GM21529 (cell line): ENCODE measurements at regions not wholly inside any gene's neighbourhood (a gene's known extent, or its start where the extent isn't known, plus 50 kb on each side); places are given as distances from the start of the nearest gene placed in this dataset.
"Not testable (repeated sequence)": the region's sequence is repeated elsewhere in the genome, so short reads cannot be mapped to it uniquely, and the experiment has no call there.

Experiments
- ATAC-seq: cut with Tn5 transposase; IDR thresholded peaks from one replicate; pipeline ENCODE4 v1.9.1; 2021; ENCODE audit not compliant: unreplicated experiment

DNA sequence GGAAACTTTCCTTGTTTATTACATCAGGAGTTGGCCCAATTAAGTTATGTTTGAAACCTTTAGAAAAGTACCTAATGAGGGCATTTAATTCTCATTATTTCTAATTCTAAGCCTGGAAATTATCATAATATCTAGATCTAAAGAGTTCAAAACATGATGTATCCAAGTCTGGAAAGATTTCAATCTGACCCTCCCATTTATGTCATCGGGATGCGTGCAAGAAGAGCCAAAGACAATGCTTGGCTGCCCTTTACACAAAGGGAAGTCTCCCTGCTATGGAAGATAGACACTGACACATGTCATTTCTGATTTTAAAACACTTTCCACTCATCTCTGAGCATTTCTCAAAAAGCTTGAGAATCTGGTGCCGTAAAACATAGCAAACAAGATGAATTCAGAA, 222.4 kb downstream of the ANTXR2 start:
- no peak for ATAC-seq

- no peak for ATAC-seq
Observed at GRCh38 chr4:79848329-79848728, 224.7 kb downstream of the ANTXR2 start.

GRCh38 chr4:79847411-79847810, 225.6 kb downstream of the ANTXR2 start:
- no peak for ATAC-seq

GRCh38 chr4:79842162-79842561, 230.9 kb downstream of the ANTXR2 start:
- ATAC-seq: no peak

DNA sequence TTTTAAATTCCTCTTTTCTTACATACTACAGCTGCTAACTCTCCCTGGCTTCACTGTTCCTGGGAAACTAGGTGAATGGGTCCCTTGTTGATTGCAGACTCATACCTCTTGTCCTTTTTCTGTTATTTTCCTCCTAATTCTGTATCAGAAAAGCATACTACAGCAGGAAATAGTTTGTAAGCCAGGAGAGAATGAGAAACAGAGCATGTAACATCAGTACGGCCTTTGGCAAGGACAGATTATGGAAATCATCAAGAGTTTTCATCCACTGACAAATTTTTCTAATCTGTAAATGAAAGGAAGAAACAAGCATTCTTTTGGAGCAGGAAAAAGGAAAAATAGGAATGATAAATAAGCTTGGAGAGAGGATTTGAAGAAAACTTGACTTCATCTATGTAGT, 239.2 kb downstream of the ANTXR2 start:
- ATAC-seq: no peak

- no peak for ATAC-seq
Observed at GRCh38 chr4:79831701-79832514, 241.1 kb downstream of the ANTXR2 start.

- no peak for ATAC-seq
Observed at GRCh38 chr4:79831119-79831528, 241.9 kb downstream of the ANTXR2 start.

GRCh38 chr4:79827283-79827682, 245.7 kb downstream of the ANTXR2 start:
- no peak for ATAC-seq

DNA sequence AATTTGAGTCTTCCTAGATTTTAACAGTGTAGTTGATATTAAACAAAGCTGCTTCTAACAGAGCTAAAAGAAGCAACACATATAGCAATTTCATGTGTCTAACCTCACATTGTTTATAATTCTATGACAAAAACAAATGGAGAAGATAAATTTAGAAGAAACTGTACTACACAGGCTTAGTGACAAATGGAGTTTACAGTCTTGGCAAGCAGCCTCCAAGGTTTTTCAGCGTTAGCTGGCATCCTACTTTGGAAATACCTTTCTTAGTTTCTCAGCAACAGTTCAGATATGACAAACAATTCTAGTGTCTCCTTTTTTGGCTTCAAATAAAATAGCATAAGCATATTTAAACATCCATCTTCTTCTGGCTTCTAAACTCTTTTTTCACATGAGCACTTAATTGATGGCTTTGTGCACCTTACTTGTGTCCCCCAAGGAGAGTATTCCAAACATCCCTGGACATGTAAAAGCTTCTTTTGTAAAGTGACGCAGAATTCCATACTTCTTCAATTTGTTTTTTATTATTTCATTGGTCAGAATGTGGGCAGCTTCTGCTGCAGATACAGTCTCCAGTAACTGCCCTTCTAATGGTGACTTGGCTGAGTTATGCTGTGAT, 249.8 kb downstream of the ANTXR2 start:
- ATAC-seq: no peak

DNA sequence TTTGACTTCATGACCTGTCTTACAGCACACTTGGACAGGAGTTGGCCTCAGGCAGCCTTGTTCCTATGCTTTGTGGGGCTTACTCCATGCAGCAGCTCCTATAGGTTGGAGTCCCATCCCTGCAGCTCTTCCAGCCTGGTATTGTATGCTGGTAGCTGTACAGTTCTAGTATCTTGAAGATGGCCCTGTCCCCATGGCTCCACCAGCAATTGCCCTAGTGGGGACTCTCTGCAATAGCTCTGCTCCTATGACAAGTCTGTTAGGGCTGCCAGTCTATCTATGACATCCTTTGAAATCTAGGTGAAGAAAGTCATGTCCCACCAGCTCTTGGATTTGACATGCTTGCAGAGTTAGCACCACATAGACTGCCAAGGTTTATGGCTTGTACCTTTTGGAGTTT, 252.6 kb downstream of the ANTXR2 start:
- no peak for ATAC-seq

GRCh38 chr4:79807933-79808332, 265.1 kb downstream of the ANTXR2 start:
- not testable (repeated sequence) for ATAC-seq

DNA sequence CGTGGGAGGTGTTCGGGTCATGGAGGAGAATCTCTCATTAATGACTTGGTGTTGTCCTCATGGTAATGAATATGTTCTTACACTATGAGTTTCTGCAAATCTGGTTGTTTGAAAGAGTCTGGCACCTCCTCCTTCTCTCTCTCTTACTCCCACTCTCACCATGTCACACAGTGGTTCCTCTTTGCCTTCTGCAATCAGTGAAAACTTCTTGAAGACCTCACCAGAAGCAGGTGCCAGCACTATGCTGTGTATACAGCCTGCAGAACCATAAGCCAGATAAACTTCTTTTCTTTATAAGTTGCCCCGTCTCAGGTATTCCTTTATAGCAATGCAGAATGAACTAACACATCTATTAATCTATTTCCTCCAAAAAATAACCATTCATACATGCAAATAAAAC, 275.0 kb downstream of the ANTXR2 start:
- no peak for ATAC-seq

DNA sequence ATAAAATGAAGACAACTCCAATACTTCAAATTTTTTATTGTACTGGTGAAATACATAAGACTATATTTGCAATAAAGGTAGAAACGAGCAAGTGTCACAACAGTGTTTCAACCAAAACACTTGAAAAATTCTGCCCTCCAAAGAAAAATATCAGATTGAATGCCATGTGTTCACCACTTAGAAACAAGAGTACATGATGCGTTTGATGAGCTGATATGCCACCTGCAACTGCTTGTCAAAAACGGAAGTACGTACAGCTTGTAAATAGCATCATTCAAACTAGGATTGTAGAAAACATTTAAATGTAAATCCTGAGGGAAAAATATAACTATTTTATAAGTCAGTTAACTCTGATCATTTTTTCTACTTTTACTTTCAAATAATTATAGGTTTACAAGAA, 276.1 kb downstream of the ANTXR2 start:
- ATAC-seq: no peak

DNA sequence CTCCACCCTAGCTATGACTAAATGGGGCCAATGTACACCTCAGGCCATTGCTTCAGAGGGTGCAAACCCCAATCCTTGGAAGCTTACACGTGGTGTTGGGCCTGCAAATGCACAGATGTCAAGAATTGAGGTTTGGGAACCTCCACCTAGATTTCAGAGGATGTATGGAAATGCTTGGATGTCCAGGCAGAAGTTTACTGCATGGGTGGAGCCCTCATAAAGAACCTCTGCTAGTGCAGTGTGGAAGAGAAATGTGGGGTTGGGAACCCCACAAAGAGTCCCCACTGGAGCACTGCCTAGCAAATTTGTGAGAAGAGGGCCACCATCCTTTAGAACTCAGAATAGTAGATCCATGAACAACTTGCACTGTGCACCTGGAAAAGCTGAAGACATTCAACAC, 284.1 kb downstream of the ANTXR2 start:
- ATAC-seq: no peak

- ATAC-seq: no peak
Observed at GRCh38 chr4:79780129-79780528, 292.9 kb downstream of the ANTXR2 start.

DNA sequence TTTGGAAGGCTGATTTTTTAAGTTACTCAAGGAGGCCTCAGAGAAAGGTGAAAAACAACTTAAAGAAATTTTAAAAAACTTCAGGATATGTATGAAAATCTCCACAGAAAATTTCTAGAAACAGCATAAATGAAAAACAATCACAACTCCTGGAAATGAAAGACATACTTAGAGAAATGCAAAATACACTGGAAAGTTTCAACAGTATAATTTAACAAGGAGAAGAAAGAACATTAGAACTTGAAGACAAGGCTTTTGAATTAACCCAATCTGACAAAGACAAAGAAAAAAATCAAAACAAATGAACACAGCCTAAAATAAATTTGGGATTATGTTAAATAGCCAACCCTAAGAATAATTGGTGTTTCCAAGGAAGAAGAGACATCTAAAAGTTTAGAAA, 300.5 kb downstream of the ANTXR2 start:
- no peak for ATAC-seq

DNA sequence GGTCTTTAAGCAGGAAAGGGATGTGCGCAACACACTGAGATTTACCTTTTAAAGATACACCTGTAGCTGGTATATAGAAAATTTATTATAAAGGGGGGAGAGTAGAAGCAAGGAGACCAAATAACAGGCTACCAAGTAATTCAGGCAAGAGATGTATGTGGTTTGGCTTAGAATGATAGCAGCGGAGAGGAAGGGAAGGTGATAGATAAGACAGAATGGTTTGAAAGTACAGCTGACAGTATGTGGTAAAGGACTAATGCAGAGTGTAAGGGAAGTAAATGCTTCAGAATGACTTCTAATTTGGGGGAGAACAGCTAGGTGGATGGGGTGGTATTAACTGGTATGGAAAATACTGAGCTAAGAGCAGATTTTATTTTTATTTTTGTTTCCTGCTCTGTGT, 308.9 kb downstream of the ANTXR2 start:
- ATAC-seq: no peak

GRCh38 chr4:79763486-79764075, 309.4 kb downstream of the ANTXR2 start:
- ATAC-seq: no peak

- no peak for ATAC-seq
Observed at GRCh38 chr4:79759793-79760192, 313.2 kb downstream of the ANTXR2 start.

- no peak for ATAC-seq
Observed at GRCh38 chr4:79757600-79757999, 315.4 kb downstream of the ANTXR2 start.

- no peak for ATAC-seq
Observed at GRCh38 chr4:79756140-79756895, 316.7 kb downstream of the ANTXR2 start.

DNA sequence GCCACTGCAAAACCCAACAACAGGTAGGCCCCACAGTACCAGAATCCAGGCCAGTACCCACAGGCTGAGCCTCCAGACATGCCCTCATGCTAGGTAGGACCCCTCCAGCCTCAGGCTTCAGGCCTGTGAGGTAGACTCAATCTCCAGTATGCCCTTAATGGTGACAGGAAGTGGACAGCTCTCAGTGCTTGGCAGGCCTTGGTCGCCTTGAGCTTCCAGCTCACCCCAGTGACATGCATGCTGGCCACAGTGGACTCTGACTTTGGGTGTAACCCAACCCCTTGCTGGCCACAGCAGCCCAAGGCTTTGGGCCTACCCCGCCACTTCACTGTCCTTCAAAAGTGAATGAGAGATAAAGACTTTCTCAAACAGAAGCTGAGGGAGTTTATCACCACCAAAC, 324.2 kb downstream of the ANTXR2 start:
- ATAC-seq: no peak
